GM12873 (cell line): ENCODE measurements at regions not wholly inside any gene's neighbourhood (a gene's known extent, or its start where the extent isn't known, plus 50 kb on each side); places are given as distances from the start of the nearest gene placed in this dataset.

ENCODE experiments used
- CTCF ChIP-seq: IDR thresholded peaks from 2 replicates; pipeline ENCODE4 v1.5.1; 2012; ENCODE audit warnings: low read depth, mild to moderate bottlenecking, moderate library complexity, low read length, control low read depth; ENCODE audit not compliant: insufficient read depth; ENCODE audit errors: missing control alignments

GRCh38 chr11:71144010-71144409 is 108.4 kb downstream of the SHANK2 start:
- no peak for TF ChIP-seq CTCF

GRCh38 chr11:71140206-71140919 is 112.0 kb downstream of the SHANK2 start:
- TF ChIP-seq CTCF = no peak

GRCh38 chr11:71139516-71140205 is 112.7 kb downstream of the SHANK2 start:
- no peak for TF ChIP-seq CTCF

- no peak for TF ChIP-seq CTCF
These were observed 113.5 kb downstream of the SHANK2 start for GRCh38 chr11:71138737-71139425.

GRCh38 chr11:71137376-71137775 is 115.0 kb downstream of the SHANK2 start:
- no peak for TF ChIP-seq CTCF

GRCh38 chr11:71136095-71136845 is 116.1 kb downstream of the SHANK2 start:
- no peak for TF ChIP-seq CTCF
